CD4-positive, alpha-beta T cell (primary cell): ENCODE measurements at regions not wholly inside any gene's neighbourhood (a gene's known extent, or its start where the extent isn't known, plus 50 kb on each side); places are given as distances from the start of the nearest gene placed in this dataset.

ENCODE experiments used
- ATAC-seq: fragments of 200-7000 bp; cut with Tn5 transposase; one replicate; pipeline ENCODE4 v1.10.0; 2022; ENCODE audit warnings: mild to moderate bottlenecking; ENCODE audit not compliant: poor library complexity
- CTCF ChIA-PET: fragments of 350-600 bp; sonication (Branson Sonifier 250); formaldehyde crosslinking; loops from one replicate; lab custom pipeline; 2021; ENCODE audit warnings: antibody characterized with exemption, inconsistent platforms; lab: Charles Lee
- POLR2A ChIA-PET: fragments of 350-600 bp; sonication (Branson Sonifier 250); formaldehyde crosslinking; loops from one replicate; lab custom pipeline; 2021; ENCODE audit warnings: antibody characterized with exemption, inconsistent platforms; lab: Charles Lee
- DNase-seq, 14 experiments: peaks; one replicate each; pipeline ENCODE4 v3.0.0-alpha.2; 2013 to 2020; ENCODE audit warnings: mixed read lengths in 2 of 14
- H3K27ac ChIP-seq, 2 donors: one replicate each; pipeline versions ENCODE4 v1.5.1 to v1.7.0; 2013; ENCODE audit warnings: low read length in 2 of 2, low read depth in 1 of 2, mild to moderate bottlenecking in 1 of 2
- H3K27me3 ChIP-seq, 2 experiments: 1 replicate in 1 of 2; 2 replicates in 1 of 2; pipeline versions ENCODE4 v1.6.1 to v1.7.0; 2013; ENCODE audit warnings: low read length in 2 of 2, control low read depth in 1 of 2, mild to moderate bottlenecking in 1 of 2, moderate library complexity in 1 of 2; ENCODE audit not compliant: insufficient read depth in 2 of 2, control insufficient read depth in 1 of 2
- H3K36me3 ChIP-seq: one replicate; pipeline ENCODE4 v1.6.1; 2013; ENCODE audit warnings: low read length, control low read depth; ENCODE audit not compliant: insufficient read depth
- H3K4me1 ChIP-seq: one replicate; pipeline ENCODE4 v1.6.1; 2013; ENCODE audit warnings: low read length, control low read depth; ENCODE audit not compliant: insufficient read depth
- H3K4me3 ChIP-seq: one replicate; pipeline ENCODE4 v1.5.1; 2013; ENCODE audit warnings: mild to moderate bottlenecking, low read length, moderate library complexity
- H3K9me3 ChIP-seq, 2 experiments: 1 replicate in 1 of 2; 2 replicates in 1 of 2; pipeline versions ENCODE4 v1.6.1 to v1.7.0; 2013; ENCODE audit warnings: low read length in 2 of 2, mild to moderate bottlenecking in 2 of 2, control low read depth in 1 of 2, moderate library complexity in 1 of 2; ENCODE audit not compliant: control insufficient read depth in 1 of 2, insufficient read depth in 1 of 2
- H3K27ac Mint-ChIP-seq: one replicate; pipeline ENCODE4 v1.8.0; 2020; ENCODE audit warnings: mixed read lengths
- H3K27me3 Mint-ChIP-seq: one replicate; pipeline ENCODE4 v1.8.0; 2021; ENCODE audit warnings: mixed read lengths
- H3K36me3 Mint-ChIP-seq: one replicate; pipeline ENCODE4 v1.8.0; 2021; ENCODE audit warnings: low read depth, mixed read lengths
- H3K4me1 Mint-ChIP-seq: one replicate; pipeline ENCODE4 v1.8.0; 2021; ENCODE audit warnings: low read depth, mixed read lengths
- H3K4me3 Mint-ChIP-seq: one replicate; pipeline ENCODE4 v1.8.0; 2020; ENCODE audit warnings: mild to moderate bottlenecking, mixed read lengths
- H3K9me3 Mint-ChIP-seq: one replicate; pipeline ENCODE4 v1.8.0; 2020; ENCODE audit warnings: mixed read lengths
- intact Hi-C, 2 experiments: fragments of 100-400 bp; cut with DNase I in 1 of 2; cut with micrococcal nuclease in 1 of 2; formaldehyde crosslinking; loops; one replicate each; pipeline versions ENCODE4 v1.15.1 to v1.9.0; 2023 to 2025; cut with DNase I, micrococcal nuclease
- TF ChIP-seq, protein P1 (sequence below): fragments of 200-600 bp; IDR thresholded peaks from one replicate; pipeline ENCODE4 v1.8.0; 2022; ENCODE audit warnings: antibody characterized with exemption, mild to moderate bottlenecking

DNA sequence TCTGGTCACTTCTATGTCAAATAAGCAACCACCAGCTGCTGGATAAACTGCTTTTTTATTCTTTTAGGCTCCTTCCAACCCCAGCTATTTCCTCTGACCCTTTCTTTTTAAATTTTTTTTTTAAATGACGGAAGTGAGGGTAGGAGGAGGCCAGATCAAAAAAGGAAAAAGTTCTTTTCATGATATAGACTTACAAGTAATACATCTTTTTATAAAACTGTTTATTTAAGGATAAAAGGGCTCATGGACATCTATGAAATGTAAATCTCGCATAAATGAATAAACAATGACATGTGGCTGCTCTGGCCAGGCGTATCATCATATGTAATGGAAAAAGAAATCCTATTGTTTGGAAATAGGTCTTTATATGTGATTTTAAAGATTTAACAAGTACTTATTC, 169.0 kb upstream of the ATP2B1 start:
- Histone ChIP-seq H3K9me3 (no peaks in the 10 kb centered on the region), H3K4me1 (peaks cover 17% of the 10 kb centered on the region), H3K36me3 (no peaks in the 10 kb centered on the region), H3K27ac (no peak overlapping the region), H3K4me3 (no peak overlapping the region), H3K27me3 (no peaks in the 10 kb centered on the region)
- ATAC-seq = no peak
- Mint-ChIP-seq H3K27me3 (no peaks in the 10 kb centered on the region), H3K4me3 (no peak overlapping the region), H3K36me3 (peaks cover 6% of the 10 kb centered on the region), H3K9me3 (peaks cover 6% of the 10 kb centered on the region), H3K27ac (no peak overlapping the region), H3K4me1 (peaks cover 56% of the 10 kb centered on the region)
- DNase-seq = no peak
- TF ChIP-seq, protein P1, sequence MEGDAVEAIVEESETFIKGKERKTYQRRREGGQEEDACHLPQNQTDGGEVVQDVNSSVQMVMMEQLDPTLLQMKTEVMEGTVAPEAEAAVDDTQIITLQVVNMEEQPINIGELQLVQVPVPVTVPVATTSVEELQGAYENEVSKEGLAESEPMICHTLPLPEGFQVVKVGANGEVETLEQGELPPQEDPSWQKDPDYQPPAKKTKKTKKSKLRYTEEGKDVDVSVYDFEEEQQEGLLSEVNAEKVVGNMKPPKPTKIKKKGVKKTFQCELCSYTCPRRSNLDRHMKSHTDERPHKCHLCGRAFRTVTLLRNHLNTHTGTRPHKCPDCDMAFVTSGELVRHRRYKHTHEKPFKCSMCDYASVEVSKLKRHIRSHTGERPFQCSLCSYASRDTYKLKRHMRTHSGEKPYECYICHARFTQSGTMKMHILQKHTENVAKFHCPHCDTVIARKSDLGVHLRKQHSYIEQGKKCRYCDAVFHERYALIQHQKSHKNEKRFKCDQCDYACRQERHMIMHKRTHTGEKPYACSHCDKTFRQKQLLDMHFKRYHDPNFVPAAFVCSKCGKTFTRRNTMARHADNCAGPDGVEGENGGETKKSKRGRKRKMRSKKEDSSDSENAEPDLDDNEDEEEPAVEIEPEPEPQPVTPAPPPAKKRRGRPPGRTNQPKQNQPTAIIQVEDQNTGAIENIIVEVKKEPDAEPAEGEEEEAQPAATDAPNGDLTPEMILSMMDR = no peak
- POLR2A ChIA-PET = no interaction called here
- intact Hi-C loops = loop anchor here in 1 of 2 experiments (10.0 kb wide), 1 partner anchor 523 kb away; the partner anchor contains the start of gene DUSP6
- CTCF ChIA-PET = no interaction called here

- no peak for DNase-seq
- CTCF ChIA-PET = no interaction called here
- Mint-ChIP-seq H3K4me1 (peaks cover 51% of the 10 kb centered on the region), H3K27ac (no peak overlapping the region), H3K9me3 (peaks cover 6% of the 10 kb centered on the region), H3K27me3 (no peaks in the 10 kb centered on the region), H3K36me3 (peaks cover 5% of the 10 kb centered on the region), H3K4me3 (no peak overlapping the region)
- POLR2A ChIA-PET = no interaction called here
- H3K4me3 ChIP-seq = no peak overlapping the region
- H3K27me3 ChIP-seq = no peaks in the 10 kb centered on the region
- ATAC-seq = no peak
- H3K27ac ChIP-seq = no peak overlapping the region
- peaks cover 16% of the 10 kb centered on the region for H3K4me1 ChIP-seq
- H3K36me3 ChIP-seq = no peaks in the 10 kb centered on the region
- no peaks in the 10 kb centered on the region for H3K9me3 ChIP-seq
- TF ChIP-seq, protein P1 = no peak
- intact Hi-C loops = loop anchor here in 1 of 2 experiments (10.0 kb wide), 1 partner anchor 522 kb away; the partner anchor contains the start of gene DUSP6
Observed at GRCh38 chr12:89877136-89877535, 168.5 kb upstream of the ATP2B1 start.

GRCh38 chr12:89875809-89876208, 167.2 kb upstream of the ATP2B1 start:
- Histone ChIP-seq H3K36me3 (no peaks in the 10 kb centered on the region), H3K9me3 (peaks cover 4 to 7% of the 10 kb centered on the region in 2 experiments), H3K27ac (no peak overlapping the region), H3K27me3 (no peaks in the 10 kb centered on the region), H3K4me1 (peaks cover 5% of the 10 kb centered on the region), H3K4me3 (no peak overlapping the region)
- no peak overlapping the region for H3K27ac Mint-ChIP-seq
- DNase-seq (no peak), ATAC-seq (no peak)
- H3K27me3 Mint-ChIP-seq = no peaks in the 10 kb centered on the region
- peaks cover 38% of the 10 kb centered on the region for H3K4me1 Mint-ChIP-seq
- intact Hi-C loops = loop anchor here in 1 of 2 experiments (10.0 kb wide), 1 partner anchor 521 kb away; the partner anchor contains the start of gene DUSP6
- H3K9me3 Mint-ChIP-seq = peaks cover 7% of the 10 kb centered on the region
- CTCF ChIA-PET = no interaction called here
- peaks cover 4% of the 10 kb centered on the region for H3K36me3 Mint-ChIP-seq
- POLR2A ChIA-PET = interaction anchor here (1.0 kb wide), 1 partner anchor 10 kb away, joined by 3 read pairs; no protein-coding TSS in a partner anchor
- TF ChIP-seq, protein P1 = no peak
- H3K4me3 Mint-ChIP-seq = no peak overlapping the region
